Right cardiac atrium (tissue), 5 donors: ENCODE measurements at regions not wholly inside any gene's neighbourhood (a gene's known extent, or its start where the extent isn't known, plus 50 kb on each side); places are given as distances from the start of the nearest gene placed in this dataset.

Experiments used
- ATAC-seq, 2 donors: fragments of 200-7000 bp; cut with Tn5 transposase; one replicate each; pipeline versions ENCODE4 v1.8.0 to v1.9.1; 2020; ENCODE audit warnings: moderate library complexity in 2 of 2, mild to moderate bottlenecking in 1 of 2
- DNase-seq, 3 donors: peaks; one replicate each; pipeline ENCODE4 v3.0.0-alpha.2; 2020
- H3K27ac ChIP-seq: one replicate; pipeline ENCODE4 v1.5.1; 2013; ENCODE audit warnings: mild to moderate bottlenecking, low read length, control low read depth, moderate library complexity
- H3K27me3 ChIP-seq: one replicate; pipeline ENCODE4 v1.6.1; 2013; ENCODE audit not compliant: control insufficient read depth, insufficient read depth
- H3K4me1 ChIP-seq: one replicate; pipeline ENCODE4 v1.6.1; 2013; ENCODE audit warnings: low read length; ENCODE audit not compliant: control insufficient read depth, insufficient read depth
- H3K4me3 ChIP-seq: one replicate; pipeline ENCODE4 v1.5.1; 2013; ENCODE audit warnings: low read length, control low read depth
- H3K9me3 ChIP-seq: one replicate; pipeline ENCODE4 v1.6.1; 2013; ENCODE audit warnings: low read length; ENCODE audit not compliant: control insufficient read depth
- WGBS: extraction: QIAGEN DNeasy Blood & Tissue Kit; methylation state at CpG from one replicate; pipeline ENCODE4 v1.1.7; 2013; 5-methylcytosine and 5-hydroxymethylcytosine counted together
- intact Hi-C, 4 donors: fragments of 100-400 bp; cut with DNase I; formaldehyde crosslinking; loops; one replicate each; pipeline versions ENCODE4 v1.11.0 to v1.14.0; 2022 to 2023
- donor health status: healthy with polysubstance abuse.
- donor health status: DM: no; HTN: yes; CAD: no.
- donor health status: DM: no; HTN: no; CAD: no.
- donor health status: DM: no; HTN: yes; CAD: no; lungs with severe emphysema.
- donor health status: DM: yes; HTN: yes; CAD: no.

DNA sequence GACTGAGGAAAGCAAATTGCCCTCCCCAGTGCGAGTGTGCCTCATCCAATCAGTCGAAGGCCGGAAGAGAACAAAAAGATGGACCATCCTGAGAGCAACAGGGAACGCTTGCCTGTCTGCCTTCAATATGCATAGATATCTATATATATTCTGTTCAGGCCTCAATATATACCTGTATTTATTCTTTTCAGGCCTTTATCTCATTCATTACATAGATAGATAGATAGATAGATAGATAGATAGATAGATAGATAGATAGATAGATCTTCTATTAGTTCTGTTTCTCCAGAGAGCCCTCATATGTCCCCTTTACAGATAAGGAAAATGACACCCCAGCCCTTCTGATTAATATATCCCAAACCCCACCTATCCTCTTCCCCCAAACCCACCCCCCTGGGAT is 55.1 kb upstream of the LMO2 start:
- H3K27ac ChIP-seq = no peak overlapping the region
- H3K27me3 ChIP-seq = no peaks in the 10 kb centered on the region
- H3K9me3 ChIP-seq = no peaks in the 10 kb centered on the region
- WGBS = 86% methylated on average over 4 of the region's 4 CpGs
- no peak overlapping the region for H3K4me3 ChIP-seq
- DNase-seq = no peak
- ATAC-seq = no peak
- H3K4me1 ChIP-seq = no peaks in the 10 kb centered on the region
- intact Hi-C loops = no loop called here

GRCh38 chr11:33945481-33946268 is 53.8 kb upstream of the LMO2 start:
- intact Hi-C loops = no loop called here
- H3K4me1 ChIP-seq = peaks cover 5% of the 10 kb centered on the region
- H3K9me3 ChIP-seq = no peaks in the 10 kb centered on the region
- no peak overlapping the region for H3K4me3 ChIP-seq
- H3K27ac ChIP-seq = no peak overlapping the region
- DNase-seq = no peak
- no peaks in the 10 kb centered on the region for H3K27me3 ChIP-seq
- no peak for ATAC-seq
- WGBS = 81% methylated on average over 4 of the region's 4 CpGs

GRCh38 chr11:33944693-33945424 is 53.0 kb upstream of the LMO2 start:
- ATAC-seq (no peak), DNase-seq (no peak)
- Histone ChIP-seq H3K27ac (no peak overlapping the region), H3K9me3 (no peaks in the 10 kb centered on the region), H3K27me3 (no peaks in the 10 kb centered on the region), H3K4me1 (peaks cover 5% of the 10 kb centered on the region), H3K4me3 (no peak overlapping the region)
- 96% methylated on average over 6 of the region's 6 CpGs for WGBS
- intact Hi-C loops = loop anchor here in 1 of 4 donors (5.0 kb wide), 1 partner anchor 78 kb away; no protein-coding TSS in a partner anchor

GRCh38 chr11:33944345-33944692 is 52.4 kb upstream of the LMO2 start:
- intact Hi-C loops = loop anchor here in 1 of 4 donors (5.0 kb wide), 1 partner anchor 77 kb away; no protein-coding TSS in a partner anchor
- peaks cover 5% of the 10 kb centered on the region for H3K4me1 ChIP-seq
- H3K27me3 ChIP-seq = no peaks in the 10 kb centered on the region
- no peak overlapping the region for H3K4me3 ChIP-seq
- DNase-seq (no peak), ATAC-seq (no peak)
- 96% methylated on average over 3 of the region's 3 CpGs for WGBS
- H3K9me3 ChIP-seq = no peaks in the 10 kb centered on the region
- no peak overlapping the region for H3K27ac ChIP-seq

- 23% methylated on average over 4 of the region's 4 CpGs for WGBS
- ATAC-seq (peak; percentile 79 to 85), DNase-seq (peak; percentile 80 to 83 (median 82))
- H3K4me3 ChIP-seq = no peak overlapping the region
- peaks cover 5% of the 10 kb centered on the region for H3K4me1 ChIP-seq
- H3K9me3 ChIP-seq = no peaks in the 10 kb centered on the region
- intact Hi-C loops = loop anchor here in 1 of 4 donors (5.0 kb wide), 1 partner anchor 76 kb away; no protein-coding TSS in a partner anchor
- H3K27ac ChIP-seq = no peak overlapping the region
- no peaks in the 10 kb centered on the region for H3K27me3 ChIP-seq
These were observed 51.1 kb upstream of the LMO2 start for GRCh38 chr11:33942954-33943353.

- intact Hi-C loops = loop anchor here in 1 of 4 donors (5.0 kb wide), 1 partner anchor 74 kb away; no protein-coding TSS in a partner anchor
- H3K27me3 ChIP-seq = no peaks in the 10 kb centered on the region
- DNase-seq (peak; percentile 66 to 76 (median 71)), ATAC-seq (peak; percentile 81 to 86)
- peak overlapping the region; percentile 56 for H3K27ac ChIP-seq
- no peak overlapping the region for H3K4me3 ChIP-seq
- 12% methylated on average over 7 of the region's 7 CpGs for WGBS
- H3K9me3 ChIP-seq = no peaks in the 10 kb centered on the region
- peaks cover 14% of the 10 kb centered on the region for H3K4me1 ChIP-seq
These were observed 49.8 kb upstream of the LMO2 start for GRCh38 chr11:33941637-33942160.
